Cardiac muscle cell (in vitro differentiated cells and primary cell): ENCODE measurements at regions not wholly inside any gene's neighbourhood (a gene's known extent, or its start where the extent isn't known, plus 50 kb on each side); places are given as distances from the start of the nearest gene placed in this dataset.
"Not testable (repeated sequence)": the region's sequence is repeated elsewhere in the genome, so short reads cannot be mapped to it uniquely, and the experiment has no call there.

ENCODE experiments used
- DNase-seq, 2 donors: peaks; one replicate each; pipeline versions ENCODE4 v3.0.0 to v3.0.0-alpha.2; 2010 to 2017; ENCODE audit warnings: low read depth in 1 of 2, low spot score in 1 of 2
- H3K27ac ChIP-seq: fragments of 200-600 bp; sonication (generic); 2 replicates; pipeline ENCODE4 v1.5.1; 2016
- H3K27me3 ChIP-seq: fragments of 200-600 bp; sonication (generic); 2 replicates; pipeline ENCODE4 v1.6.0; 2016; ENCODE audit warnings: control low read depth
- H3K36me3 ChIP-seq: fragments of 200-600 bp; sonication (generic); 2 replicates; pipeline ENCODE4 v1.5.1; 2016; ENCODE audit warnings: control low read depth
- H3K4me1 ChIP-seq: fragments of 200-600 bp; sonication (generic); 2 replicates; pipeline ENCODE4 v1.8.1; 2017; ENCODE audit warnings: low read depth, mild to moderate bottlenecking, mixed run types
- H3K4me3 ChIP-seq: fragments of 200-600 bp; sonication (generic); 2 replicates; pipeline ENCODE4 v1.5.1; 2016; ENCODE audit warnings: mild to moderate bottlenecking
- H3K9me3 ChIP-seq: fragments of 200-600 bp; sonication (generic); 2 replicates; pipeline ENCODE4 v1.5.1; 2017; ENCODE audit warnings: low read depth, mild to moderate bottlenecking, control low read depth
- CTCF ChIP-seq: IDR thresholded peaks from 2 replicates; pipeline ENCODE4 v1.5.1; 2012; ENCODE audit warnings: low read depth, mild to moderate bottlenecking, low read length

GRCh38 chrX:130467936-130468335, 66.1 kb downstream of the RBMX2 start:
- Histone ChIP-seq H3K4me1 (no peaks in the 10 kb centered on the region), H3K36me3 (no peaks in the 10 kb centered on the region), H3K4me3 (no peak overlapping the region), H3K27ac (no peak overlapping the region), H3K27me3 (no peaks in the 10 kb centered on the region), H3K9me3 (no peaks in the 10 kb centered on the region)
- DNase-seq, result no peak
- TF ChIP-seq CTCF, result no peak

- no peaks in the 10 kb centered on the region for H3K36me3 ChIP-seq
- no peak for DNase-seq
- no peak for TF ChIP-seq CTCF
- no peak overlapping the region for H3K4me3 ChIP-seq
- H3K4me1 ChIP-seq, result no peaks in the 10 kb centered on the region
- no peaks in the 10 kb centered on the region for H3K9me3 ChIP-seq
- H3K27ac ChIP-seq, result no peak overlapping the region
- no peaks in the 10 kb centered on the region for H3K27me3 ChIP-seq
These were observed 66.7 kb downstream of the RBMX2 start for GRCh38 chrX:130468395-130468923.

GRCh38 chrX:130482871-130483270, 81.1 kb downstream of the RBMX2 start:
- Histone ChIP-seq H3K36me3 (no peaks in the 10 kb centered on the region), H3K27me3 (no peaks in the 10 kb centered on the region), H3K27ac (no peak overlapping the region), H3K4me1 (no peaks in the 10 kb centered on the region), H3K4me3 (no peak overlapping the region), H3K9me3 (no peaks in the 10 kb centered on the region)
- DNase-seq, result no peak
- no peak for TF ChIP-seq CTCF

- Histone ChIP-seq H3K27me3 (no peaks in the 10 kb centered on the region), H3K9me3 (no peaks in the 10 kb centered on the region), H3K36me3 (no peaks in the 10 kb centered on the region), H3K27ac (no peak overlapping the region), H3K4me3 (no peak overlapping the region), H3K4me1 (no peaks in the 10 kb centered on the region)
- no peak for TF ChIP-seq CTCF
- DNase-seq, result no peak
These were observed 84.1 kb downstream of the RBMX2 start for GRCh38 chrX:130485870-130486269.

GRCh38 chrX:130495502-130495901, 93.7 kb downstream of the RBMX2 start:
- DNase-seq, H3K36me3 ChIP-seq, H3K27ac ChIP-seq: not testable (repeated sequence)

GRCh38 chrX:130497531-130497930, 95.7 kb downstream of the RBMX2 start:
- DNase-seq, result no peak
- no peak overlapping the region for H3K27ac ChIP-seq
- H3K36me3 ChIP-seq, result no peaks in the 10 kb centered on the region
- no peak overlapping the region for H3K4me3 ChIP-seq
- H3K9me3 ChIP-seq, result no peaks in the 10 kb centered on the region
- no peaks in the 10 kb centered on the region for H3K4me1 ChIP-seq
- no peaks in the 10 kb centered on the region for H3K27me3 ChIP-seq
- TF ChIP-seq CTCF, result no peak

More at GRCh38 chrX:130495502-130495901, 93.7 kb downstream of the RBMX2 start:
- not testable (repeated sequence) for H3K4me1 ChIP-seq, H3K4me3 ChIP-seq, H3K9me3 ChIP-seq, H3K27me3 ChIP-seq
